DOHH2 (cell line): ENCODE measurements at regions not wholly inside any gene's neighbourhood (a gene's known extent, or its start where the extent isn't known, plus 50 kb on each side); places are given as distances from the start of the nearest gene placed in this dataset.

Source experiments
- EZH2phosphoT487 ChIP-seq: fragments of 200-600 bp; sonication (generic); IDR thresholded peaks from 2 replicates; pipeline ENCODE4 v1.6.1; 2017; ENCODE audit warnings: borderline replicate concordance, mild to moderate bottlenecking, antibody characterized with exemption, low read length, moderate library complexity, mixed read lengths
- TF ChIP-seq, protein P1 (sequence below): fragments of 200-600 bp; sonication (generic); IDR thresholded peaks from one replicate; pipeline ENCODE4 v1.5.1; 2014; ENCODE audit warnings: antibody characterized with exemption, mild to moderate bottlenecking, low read depth, low read length; ENCODE audit not compliant: poor library complexity, severe bottlenecking

DNA sequence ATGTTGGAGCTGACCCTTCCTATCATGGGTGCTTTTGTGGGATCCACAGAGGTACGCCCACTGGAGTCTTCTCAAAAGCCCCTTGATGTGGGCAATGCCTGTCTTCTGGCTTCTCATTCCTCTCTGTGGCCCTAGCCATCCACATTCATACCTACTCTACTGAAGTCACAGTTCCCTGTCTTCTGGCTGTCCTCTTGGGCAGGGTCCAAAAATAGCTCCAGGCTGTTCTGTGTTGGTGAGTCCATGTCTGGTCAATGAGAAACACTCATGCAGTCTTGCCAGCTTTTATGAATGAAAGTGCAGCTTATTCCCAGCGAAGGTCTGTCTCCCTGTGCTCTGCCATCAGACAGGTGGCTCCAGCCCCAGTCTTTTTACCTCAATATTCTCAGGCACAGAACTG is 135.9 kb upstream of the MDM1 start:
- TF ChIP-seq, protein P1, sequence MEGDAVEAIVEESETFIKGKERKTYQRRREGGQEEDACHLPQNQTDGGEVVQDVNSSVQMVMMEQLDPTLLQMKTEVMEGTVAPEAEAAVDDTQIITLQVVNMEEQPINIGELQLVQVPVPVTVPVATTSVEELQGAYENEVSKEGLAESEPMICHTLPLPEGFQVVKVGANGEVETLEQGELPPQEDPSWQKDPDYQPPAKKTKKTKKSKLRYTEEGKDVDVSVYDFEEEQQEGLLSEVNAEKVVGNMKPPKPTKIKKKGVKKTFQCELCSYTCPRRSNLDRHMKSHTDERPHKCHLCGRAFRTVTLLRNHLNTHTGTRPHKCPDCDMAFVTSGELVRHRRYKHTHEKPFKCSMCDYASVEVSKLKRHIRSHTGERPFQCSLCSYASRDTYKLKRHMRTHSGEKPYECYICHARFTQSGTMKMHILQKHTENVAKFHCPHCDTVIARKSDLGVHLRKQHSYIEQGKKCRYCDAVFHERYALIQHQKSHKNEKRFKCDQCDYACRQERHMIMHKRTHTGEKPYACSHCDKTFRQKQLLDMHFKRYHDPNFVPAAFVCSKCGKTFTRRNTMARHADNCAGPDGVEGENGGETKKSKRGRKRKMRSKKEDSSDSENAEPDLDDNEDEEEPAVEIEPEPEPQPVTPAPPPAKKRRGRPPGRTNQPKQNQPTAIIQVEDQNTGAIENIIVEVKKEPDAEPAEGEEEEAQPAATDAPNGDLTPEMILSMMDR, result no peak
- no peak for TF ChIP-seq EZH2phosphoT487
